ENCODE measurements at regions not wholly inside any gene's neighbourhood (a gene's known extent, or its start where the extent isn't known, plus 50 kb on each side); places are given as distances from the start of the nearest gene placed in this dataset.

- TF ChIP-seq EZH2 (IDR thresholded peaks at IDR 0.05; ENCODE audit: borderline replicate concordance, low read length) (no peak), CTCF (conservative IDR thresholded peaks at IDR 0.05 in 1 of 2, IDR thresholded peaks at IDR 0.05 in 1 of 2; ENCODE audit: extremely low read depth in 1 of 2, insufficient read depth in 1 of 2, low read depth in 1 of 2, low read length in 2 of 2) (no peak)
Measured at GRCh38 chr6:165891320-165891719, 228.3 kb upstream of the PDE10A start.

Data from mammary epithelial cell (primary cell).